ENCODE measurements at regions not wholly inside any gene's neighbourhood (a gene's known extent, or its start where the extent isn't known, plus 50 kb on each side); places are given as distances from the start of the nearest gene placed in this dataset.

DNA sequence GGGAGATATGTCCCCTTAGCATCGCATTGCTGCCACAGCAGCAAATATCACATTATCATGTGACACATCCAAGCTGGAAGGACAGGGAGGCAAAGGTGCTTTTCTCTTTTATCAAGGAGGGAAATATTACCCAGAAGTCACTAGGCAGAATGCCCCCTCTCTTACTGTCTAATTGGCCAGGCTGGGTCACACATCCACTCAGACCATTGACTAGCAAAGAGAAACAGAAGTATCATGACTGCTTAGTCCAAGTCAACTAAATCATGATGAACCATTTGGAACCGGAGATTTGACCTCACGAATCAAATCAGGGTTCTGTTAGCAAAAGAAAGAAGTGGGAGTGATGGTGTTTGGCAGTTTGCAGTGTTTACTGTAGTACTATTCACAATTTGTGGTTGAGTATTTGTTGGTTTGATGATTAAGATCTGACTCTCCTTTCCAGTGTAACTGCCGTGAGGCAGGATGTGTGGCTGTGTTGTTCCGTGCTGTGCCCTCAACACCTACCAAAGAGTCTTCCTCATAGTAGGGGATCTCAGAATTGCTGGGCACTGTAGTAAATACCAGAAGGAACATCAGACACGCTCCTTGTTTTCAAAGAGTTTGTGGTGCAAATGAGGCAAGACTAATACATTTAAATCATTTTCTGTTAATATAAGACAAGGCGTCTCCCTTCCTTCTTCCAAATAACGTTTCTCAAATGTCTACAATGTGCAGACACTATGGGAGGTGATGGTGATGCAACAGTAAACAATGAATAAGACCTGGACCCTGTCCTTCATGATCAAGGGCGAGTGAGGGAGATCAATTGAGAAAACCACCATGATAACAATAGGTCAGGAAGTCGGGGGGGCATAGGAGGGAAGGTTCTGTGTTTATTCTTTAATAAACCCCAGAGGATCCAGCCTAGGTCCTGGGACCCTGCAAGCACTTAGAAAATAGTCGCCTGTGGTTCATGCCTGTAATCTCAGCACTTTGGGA is 194.4 kb upstream of the CRY1 start:
- H3K4me3 ChIP-seq (ENCODE audit: extremely low read depth in 1 of 4, insufficient read depth in 2 of 4, low read depth in 3 of 4, low read length in 4 of 4) = no peak overlapping the region
- no peak overlapping the region for H3K23ac ChIP-seq (ENCODE audit: insufficient read length)
- DNase-seq (ENCODE audit: low read depth in 1 of 2, low spot score in 2 of 2) = no peak
- no peaks in the 10 kb centered on the region for H3K36me3 ChIP-seq (ENCODE audit: control insufficient read depth in 2 of 4, insufficient read depth in 4 of 4, low read length in 3 of 4)
- H3K4me2 ChIP-seq (ENCODE audit: insufficient read depth in 1 of 2, low read depth in 2 of 2, low read length in 2 of 2) = no peak overlapping the region
- H3K9me3 ChIP-seq (ENCODE audit: insufficient read depth in 2 of 2, low read depth in 1 of 2, low read length in 1 of 2) = peaks cover 5 to 6% of the 10 kb centered on the region in 2 experiments; a peak in 2 of 4 replicates
- FAIRE-seq = no peak
- H4K8ac ChIP-seq (ENCODE audit: extremely low read depth, insufficient read depth, low read length) = no peak overlapping the region
- H4K91ac ChIP-seq (replicated peaks; ENCODE audit: insufficient read length, low read length) = no peak overlapping the region
- no peaks in the 10 kb centered on the region for H3K79me1 ChIP-seq (ENCODE audit: low read depth, low read length)
- H3K79me2 ChIP-seq (ENCODE audit: control insufficient read depth in 1 of 2, insufficient read depth in 2 of 2, low read length in 2 of 2) = no peaks in the 10 kb centered on the region
- no peak overlapping the region for H4K5ac ChIP-seq (ENCODE audit: insufficient read length, low read depth, low read length)
- WGBS, 2 experiments (ENCODE audit: extremely low coverage in 1 of 2, insufficient coverage in 1 of 2, insufficient read length in 1 of 2, insufficient replicate concordance in 2 of 2, low coverage in 1 of 2, low lambda C conversion rate in 2 of 2, missing lambda C conversion rate in 1 of 2) = 87% methylated on average over 11 of the region's 11 CpGs; no CpG with 5 or more reads in 1 of the 2 experiments
- no peak overlapping the region for H3K56ac ChIP-seq (replicated peaks; ENCODE audit: insufficient read length, low read depth, low read length)
- no peaks in the 10 kb centered on the region for H3K23me2 ChIP-seq (ENCODE audit: low read depth, low read length)
- H3K18ac ChIP-seq (ENCODE audit: extremely low read depth, low read length) = no peak overlapping the region
- H4K20me1 ChIP-seq (replicated peaks in 1 of 2; ENCODE audit: control insufficient read depth in 1 of 2, insufficient read depth in 2 of 2, low read length in 2 of 2) = no peaks in the 10 kb centered on the region
- H3K9ac ChIP-seq (replicated peaks in 1 of 4; ENCODE audit: extremely low read depth in 1 of 4, low read depth in 3 of 4, low read length in 3 of 4) = no peak overlapping the region
- H2BK120ac ChIP-seq (replicated peaks; ENCODE audit: low read depth, low read length) = no peak overlapping the region
- no peak overlapping the region for H2BK12ac ChIP-seq (ENCODE audit: low read depth, low read length)
- H2BK5ac ChIP-seq (ENCODE audit: low read depth, low read length) = no peak overlapping the region
- H3K14ac ChIP-seq (ENCODE audit: insufficient read length) = no peak overlapping the region
- H3K27ac ChIP-seq (ENCODE audit: low read depth, low read length) = no peak overlapping the region
- H2BK20ac ChIP-seq (ENCODE audit: low read length) = no peak overlapping the region
- no peaks in the 10 kb centered on the region; a peak in 1 of 7 replicates for H3K4me1 ChIP-seq (replicated peaks in 1 of 4; ENCODE audit: control insufficient read depth in 3 of 4, insufficient read depth in 4 of 4, low read length in 3 of 4)
- ChIA-PET POLR2A (ENCODE audit: partially characterized antibody) (no interaction called here), CTCF (ENCODE audit: partially characterized antibody) (interaction anchor here (1.5 kb wide), 1 partner anchor 320 kb away, joined by 3 read pairs; no protein-coding TSS in a partner anchor)
- H3K4ac ChIP-seq (replicated peaks; ENCODE audit: insufficient read length, low read depth, low read length) = no peak overlapping the region
- H2AK5ac ChIP-seq (ENCODE audit: low read depth, low read length) = no peak overlapping the region
- H2BK15ac ChIP-seq (ENCODE audit: low read length) = no peak overlapping the region; the same call in 1 of the 2 replicates
- H2AFZ ChIP-seq (ENCODE audit: low read length) = no peak overlapping the region
- no peaks in the 10 kb centered on the region for H3K27me3 ChIP-seq (replicated peaks in 1 of 4; ENCODE audit: control insufficient read depth in 3 of 4, extremely low read depth in 1 of 4, insufficient read depth in 3 of 4, low read length in 3 of 4)
- TF ChIP-seq BRCA1 (IDR thresholded peaks at IDR 0.05; ENCODE audit: low read depth, low read length) (no peak), FOSL1 (IDR thresholded peaks at IDR 0.05; ENCODE audit: insufficient read depth, low read depth, low read length) (no peak), SIRT6 (IDR thresholded peaks at IDR 0.05; ENCODE audit: low read length) (no peak), MAX (IDR thresholded peaks at IDR 0.05) (no peak), TAF7 (optimal IDR thresholded peaks at IDR 0.05; ENCODE audit: borderline replicate concordance, low read depth, low read length) (no peak), NRF1 (IDR thresholded peaks at IDR 0.05; ENCODE audit: low read depth, low read length) (no peak), CBX8 (IDR thresholded peaks at IDR 0.05; ENCODE audit: borderline replicate concordance, low read depth, low read length) (no peak), TEAD4 (IDR thresholded peaks at IDR 0.05; ENCODE audit: low read depth, low read length) (no peak), RNF2 (IDR thresholded peaks at IDR 0.05; ENCODE audit: borderline replicate concordance, low read depth, low read length, missing control alignments, poor library complexity, severe bottlenecking) (no peak), TCF12 (IDR thresholded peaks at IDR 0.05; ENCODE audit: low read depth, low read length) (no peak)
- TF ChIP-seq, protein P1, sequence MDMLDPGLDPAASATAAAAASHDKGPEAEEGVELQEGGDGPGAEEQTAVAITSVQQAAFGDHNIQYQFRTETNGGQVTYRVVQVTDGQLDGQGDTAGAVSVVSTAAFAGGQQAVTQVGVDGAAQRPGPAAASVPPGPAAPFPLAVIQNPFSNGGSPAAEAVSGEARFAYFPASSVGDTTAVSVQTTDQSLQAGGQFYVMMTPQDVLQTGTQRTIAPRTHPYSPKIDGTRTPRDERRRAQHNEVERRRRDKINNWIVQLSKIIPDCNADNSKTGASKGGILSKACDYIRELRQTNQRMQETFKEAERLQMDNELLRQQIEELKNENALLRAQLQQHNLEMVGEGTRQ (IDR thresholded peaks at IDR 0.05; ENCODE audit: low read length) = no peak

All from H1 (cell line).